Pancreas (tissue), 10 donors: ENCODE measurements at regions not wholly inside any gene's neighbourhood (a gene's known extent, or its start where the extent isn't known, plus 50 kb on each side); places are given as distances from the start of the nearest gene placed in this dataset.
"Not testable (repeated sequence)": the region's sequence is repeated elsewhere in the genome, so short reads cannot be mapped to it uniquely, and the experiment has no call there.

Experiments
- ATAC-seq, 4 donors: fragments of 200-7000 bp; cut with Tn5 transposase; one replicate each; pipeline versions ENCODE4 v1.8.0 to v1.9.1; 2020; ENCODE audit warnings: mild to moderate bottlenecking in 4 of 4, moderate library complexity in 4 of 4
- DNase-seq, 6 donors: peaks; one replicate each; pipeline ENCODE4 v3.0.0-alpha.2; 2020
- FAIRE-seq: peaks from 2 replicates; lab custom pipeline; 2012; peaks lifted over from hg19 to GRCh38; lab: Jason Lieb, UNC
- H3K27ac ChIP-seq, 4 donors: fragments of 200-600 bp; sonication (generic); 1 replicate in 3 of 4; 2 replicates in 1 of 4; pipeline versions ENCODE4 v1.5.0 to v1.8.0; 2020
- H3K27me3 ChIP-seq, 4 donors: fragments of 200-600 bp; one replicate each; pipeline ENCODE4 v1.8.0; 2021
- H3K36me3 ChIP-seq, 3 donors: fragments of 200-600 bp; sonication (generic) in 1 of 3; one replicate each; pipeline versions ENCODE4 v1.5.0 to v1.8.0; 2020 to 2021
- H3K4me1 ChIP-seq, 3 donors: fragments of 200-600 bp; one replicate each; pipeline ENCODE4 v1.8.0; 2021
- H3K4me3 ChIP-seq, 4 donors: fragments of 200-600 bp; sonication (generic) in 2 of 4; one replicate each; pipeline versions ENCODE4 v1.5.0 to v1.8.0; 2020 to 2021
- H3K9me3 ChIP-seq, 4 donors: fragments of 200-600 bp; one replicate each; pipeline ENCODE4 v1.8.0; 2021
- CTCF ChIP-seq, 4 donors: fragments of 200-600 bp; sonication (generic) in 3 of 4; IDR thresholded peaks; one replicate each; pipeline versions ENCODE4 v1.5.0 to v1.8.0; 2021; ENCODE audit warnings: antibody characterized with exemption in 4 of 4
- WGBS, 2 donors: extraction: QIAGEN DNeasy Blood & Tissue Kit; methylation state at CpG; one replicate each; pipeline ENCODE4 v1.1.7; 2013; 5-methylcytosine and 5-hydroxymethylcytosine counted together
- intact Hi-C, 3 donors: fragments of 100-400 bp; cut with DNase I; formaldehyde crosslinking; loops; one replicate each; pipeline versions ENCODE4 v1.11.1 to v1.14.2; 2022
- donor health status: healthy with polysubstance abuse.
- donor health status: DM: no; HTN: no; CAD: no; lungs with moderate emphysema.
- donor health status: DM: no; HTN: no; CAD: no.
- donor health status: control.
- donor health status: control.
- donor health status: Bipolar disorder and iron deficiency.
- donor health status: DM: yes; HTN: yes; CAD: no.
- donor health status: DM: no; HTN: no; CAD: no.
- donor health status: DM: no; HTN: no; CAD: no.
- donor health status: DM: yes; HTN: yes; CAD: no.

GRCh38 chr13:19050901-19051300 is 130.7 kb downstream of the TUBA3C start:
- WGBS, 2 donors = 53 to 55% methylated on average over 10 of the region's 10 CpGs
- no peak overlapping the region for H3K4me3 ChIP-seq
- no peak for FAIRE-seq
- H3K27ac ChIP-seq = no peak overlapping the region
- H3K27me3 ChIP-seq = no peaks in the 10 kb centered on the region
- H3K9me3 ChIP-seq = no peaks in the 10 kb centered on the region
- no peaks in the 10 kb centered on the region for H3K4me1 ChIP-seq
- DNase-seq = peak in 1 of 6 donors; percentile 38
- no peak for TF ChIP-seq CTCF (IDR thresholded peaks at IDR 0.05)
- intact Hi-C loops = no loop called here
- H3K36me3 ChIP-seq = no peaks in the 10 kb centered on the region
- no peak for ATAC-seq

GRCh38 chr13:19049624-19050023 is 132.0 kb downstream of the TUBA3C start:
- ATAC-seq, H3K27me3 ChIP-seq, H3K9me3 ChIP-seq, H3K27ac ChIP-seq, H3K36me3 ChIP-seq, FAIRE-seq, intact Hi-C loops, H3K4me3 ChIP-seq, H3K4me1 ChIP-seq: not testable (repeated sequence)
- DNase-seq = peak in 2 of 6 donors; percentile 46 to 58
- WGBS, 2 donors = 66 to 73% methylated on average over 13 of the region's 13 CpGs

GRCh38 chr13:19048381-19048780 is 133.2 kb downstream of the TUBA3C start:
- no peaks in the 10 kb centered on the region for H3K4me1 ChIP-seq
- no peaks in the 10 kb centered on the region for H3K36me3 ChIP-seq
- H3K4me3 ChIP-seq = no peak overlapping the region
- 63 to 70% methylated on average over 15 of the region's 15 CpGs for WGBS, 2 donors
- ATAC-seq (no peak), FAIRE-seq (no peak), DNase-seq (peak in 1 of 6 donors; percentile 54)
- H3K27me3 ChIP-seq = no peaks in the 10 kb centered on the region
- no peak for TF ChIP-seq CTCF (IDR thresholded peaks at IDR 0.05)
- intact Hi-C loops = no loop called here
- no peak overlapping the region for H3K27ac ChIP-seq
- no peaks in the 10 kb centered on the region for H3K9me3 ChIP-seq

- Histone ChIP-seq H3K27ac (no peak overlapping the region), H3K9me3 (no peaks in the 10 kb centered on the region), H3K27me3 (no peaks in the 10 kb centered on the region), H3K4me3 (no peak overlapping the region), H3K4me1 (peaks cover 0 to 4% (median 0%) of the 10 kb centered on the region in 3 donors), H3K36me3 (no peaks in the 10 kb centered on the region)
- no peak for FAIRE-seq
- no peak for TF ChIP-seq CTCF (IDR thresholded peaks at IDR 0.05)
- 41 to 49% methylated on average over 2 of the region's 2 CpGs for WGBS, 2 donors
- ATAC-seq = no peak
- intact Hi-C loops = no loop called here
- DNase-seq = no peak
Observed at GRCh38 chr13:19023115-19023514, 158.5 kb downstream of the TUBA3C start.

- H3K27ac ChIP-seq = no peak overlapping the region
- H3K4me1 ChIP-seq = peaks cover 0 to 4% (median 0%) of the 10 kb centered on the region in 3 donors
- intact Hi-C loops = no loop called here
- TF ChIP-seq CTCF (IDR thresholded peaks at IDR 0.05) = no peak
- H3K4me3 ChIP-seq = peak overlapping the region in 1 of 4 donors; percentile 22
- DNase-seq (no peak), FAIRE-seq (no peak), ATAC-seq (peak in 2 of 4 donors; percentile 56 to 67)
- no peaks in the 10 kb centered on the region for H3K27me3 ChIP-seq
- 32 to 36% methylated on average over 4 of the region's 4 CpGs for WGBS, 2 donors
- H3K36me3 ChIP-seq = no peaks in the 10 kb centered on the region
- H3K9me3 ChIP-seq = no peaks in the 10 kb centered on the region
Observed at GRCh38 chr13:19020988-19021387, 160.6 kb downstream of the TUBA3C start.
